ENCODE measurements at regions not wholly inside any gene's neighbourhood (a gene's known extent, or its start where the extent isn't known, plus 50 kb on each side); places are given as distances from the start of the nearest gene placed in this dataset.
"Not testable (repeated sequence)": the region's sequence is repeated elsewhere in the genome, so short reads cannot be mapped to it uniquely, and the experiment has no call there.

GRCh38 chr15:20246624-20247023 is 295.0 kb downstream of the GOLGA6L6 start:
- not testable (repeated sequence) for H3K4me3 Mint-ChIP-seq; H3K27ac Mint-ChIP-seq; H3K27me3 Mint-ChIP-seq; H3K36me3 Mint-ChIP-seq (ENCODE audit: low read depth); H3K4me1 Mint-ChIP-seq; H3K9me3 Mint-ChIP-seq; ATAC-seq (replicated peaks)

DNA sequence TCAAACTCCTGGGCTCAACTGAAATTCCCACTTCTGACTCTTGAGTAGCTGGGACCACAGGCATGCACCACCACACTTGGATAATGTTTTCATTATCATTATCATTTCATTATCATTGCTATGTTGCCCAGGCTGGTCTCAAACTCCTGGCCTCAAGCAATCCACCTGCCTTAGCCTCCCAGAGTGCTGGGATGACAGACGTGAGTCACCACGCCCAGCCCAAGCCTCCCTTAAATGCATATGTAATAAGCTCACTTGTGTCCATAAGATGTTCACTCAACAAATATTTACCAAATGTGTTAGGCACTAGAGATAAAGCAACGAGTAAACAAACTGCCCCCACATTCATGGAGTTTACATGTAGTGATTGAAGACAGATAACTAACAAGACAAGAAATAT is 295.7 kb downstream of the GOLGA6L6 start:
- not testable (repeated sequence) for ATAC-seq (replicated peaks); H3K27ac Mint-ChIP-seq; H3K27me3 Mint-ChIP-seq; H3K9me3 Mint-ChIP-seq; H3K36me3 Mint-ChIP-seq (ENCODE audit: low read depth); H3K4me1 Mint-ChIP-seq; H3K4me3 Mint-ChIP-seq

- not testable (repeated sequence) for H3K36me3 Mint-ChIP-seq (ENCODE audit: low read depth); H3K4me1 Mint-ChIP-seq; H3K9me3 Mint-ChIP-seq; H3K27me3 Mint-ChIP-seq; ATAC-seq (replicated peaks); H3K4me3 Mint-ChIP-seq; H3K27ac Mint-ChIP-seq
Observed at GRCh38 chr15:20244792-20245191, 296.8 kb downstream of the GOLGA6L6 start.

DNA sequence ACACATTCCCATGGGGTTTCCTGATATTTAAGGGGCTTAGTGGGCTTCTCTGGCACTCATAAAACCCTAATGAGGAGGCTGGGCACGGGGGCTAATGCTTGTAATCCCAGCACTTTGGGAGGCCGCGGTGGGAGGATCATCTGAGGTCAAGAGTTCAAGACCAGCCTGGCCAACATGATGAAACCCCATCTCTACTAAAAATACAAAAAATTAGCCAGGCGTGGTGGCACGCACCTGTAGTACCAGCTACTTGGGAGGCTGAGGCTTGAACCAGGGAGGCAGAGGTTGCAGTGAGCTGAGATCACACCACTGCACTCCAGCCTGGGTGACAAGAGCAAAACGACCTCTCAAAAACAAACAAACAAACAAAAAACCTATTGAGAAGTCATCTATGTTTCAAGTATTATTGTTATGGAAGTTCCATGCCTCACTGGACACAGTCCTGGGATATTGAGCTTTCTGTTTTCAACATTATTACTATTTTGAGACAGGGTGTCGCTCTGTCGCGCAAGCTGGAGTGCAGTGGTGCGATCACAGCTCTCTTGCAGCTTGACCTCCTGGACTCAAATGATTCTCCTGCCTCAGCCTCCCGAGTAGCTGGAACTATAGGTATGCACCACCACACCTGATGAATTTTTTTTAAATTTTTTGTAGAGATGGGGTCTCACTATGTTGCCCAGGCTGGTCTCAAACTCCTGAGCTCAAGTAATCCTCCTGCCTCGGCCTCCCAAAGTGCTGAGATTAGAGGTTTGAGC is 297.9 kb downstream of the GOLGA6L6 start:
- not testable (repeated sequence) for H3K9me3 Mint-ChIP-seq; ATAC-seq (replicated peaks); H3K27me3 Mint-ChIP-seq; H3K4me3 Mint-ChIP-seq; H3K4me1 Mint-ChIP-seq; H3K27ac Mint-ChIP-seq; H3K36me3 Mint-ChIP-seq (ENCODE audit: low read depth)

GRCh38 chr15:20240366-20240917 is 301.2 kb downstream of the GOLGA6L6 start:
- H3K4me1 Mint-ChIP-seq; H3K4me3 Mint-ChIP-seq; H3K27ac Mint-ChIP-seq; H3K27me3 Mint-ChIP-seq; H3K9me3 Mint-ChIP-seq; ATAC-seq (replicated peaks); H3K36me3 Mint-ChIP-seq (ENCODE audit: low read depth): not testable (repeated sequence)

DNA sequence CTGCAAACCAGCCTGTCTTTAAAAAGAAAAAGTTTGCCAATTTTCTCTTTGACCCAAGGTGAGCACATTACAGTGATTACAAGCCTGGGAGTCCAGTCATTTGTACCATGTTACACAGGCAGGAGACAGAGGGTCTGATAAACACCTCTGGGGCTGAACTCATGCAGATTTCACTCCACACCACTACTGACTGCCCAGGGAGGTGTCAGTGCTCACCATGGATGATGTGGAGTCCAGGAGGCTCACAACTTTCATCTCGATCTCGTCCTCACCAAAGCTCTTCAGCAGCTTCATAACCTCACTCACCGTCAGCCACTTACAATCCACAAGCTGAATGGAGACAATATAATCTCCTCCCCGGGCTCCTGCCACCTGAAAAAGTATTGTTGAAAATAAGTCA is 302.4 kb downstream of the GOLGA6L6 start:
- not testable (repeated sequence) for H3K4me1 Mint-ChIP-seq; ATAC-seq (replicated peaks); H3K27me3 Mint-ChIP-seq; H3K36me3 Mint-ChIP-seq (ENCODE audit: low read depth); H3K27ac Mint-ChIP-seq; H3K4me3 Mint-ChIP-seq; H3K9me3 Mint-ChIP-seq

DNA sequence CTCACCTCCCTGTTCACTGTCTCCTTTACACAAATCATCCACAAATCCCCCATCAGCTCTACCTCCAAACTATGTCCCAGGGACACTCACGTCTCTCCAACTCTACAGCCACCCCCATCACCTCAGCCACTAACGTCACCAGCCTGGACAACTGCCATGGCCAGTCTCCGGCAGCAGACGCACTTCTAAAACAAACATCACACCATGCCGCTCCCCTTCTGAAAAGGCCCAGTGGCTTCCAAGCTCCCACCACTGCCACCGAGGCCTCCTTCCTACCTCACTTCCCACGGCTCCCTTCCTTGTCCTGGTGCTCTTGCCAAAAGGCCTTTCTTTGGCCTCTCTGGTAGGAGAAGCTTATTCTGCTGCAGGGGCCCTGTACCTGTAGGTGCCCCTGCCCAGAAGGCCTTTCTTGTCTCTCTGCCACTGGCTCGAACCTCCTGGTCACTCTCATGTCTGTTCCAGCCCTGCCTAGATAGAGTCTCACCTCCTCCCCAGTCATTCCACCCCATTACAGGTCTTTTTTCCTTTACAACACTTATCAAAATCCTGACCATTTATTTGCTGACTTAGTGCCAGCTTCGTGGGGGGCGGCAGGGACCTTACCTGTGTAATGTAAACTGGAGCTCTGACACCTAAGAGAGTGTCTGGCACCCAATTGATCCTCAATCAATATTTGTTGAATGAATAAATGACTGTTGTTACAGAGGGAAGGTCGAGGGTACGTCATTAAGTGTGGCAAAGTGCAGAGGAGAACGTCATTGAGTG is 304.2 kb downstream of the GOLGA6L6 start:
- not testable (repeated sequence) for ATAC-seq (replicated peaks); H3K27me3 Mint-ChIP-seq; H3K9me3 Mint-ChIP-seq; H3K4me3 Mint-ChIP-seq; H3K4me1 Mint-ChIP-seq; H3K27ac Mint-ChIP-seq; H3K36me3 Mint-ChIP-seq (ENCODE audit: low read depth)

- ATAC-seq (replicated peaks); H3K9me3 Mint-ChIP-seq; H3K36me3 Mint-ChIP-seq (ENCODE audit: low read depth); H3K4me3 Mint-ChIP-seq; H3K4me1 Mint-ChIP-seq; H3K27ac Mint-ChIP-seq; H3K27me3 Mint-ChIP-seq: not testable (repeated sequence)
Observed at GRCh38 chr15:20235728-20236127, 305.9 kb downstream of the GOLGA6L6 start.

DNA sequence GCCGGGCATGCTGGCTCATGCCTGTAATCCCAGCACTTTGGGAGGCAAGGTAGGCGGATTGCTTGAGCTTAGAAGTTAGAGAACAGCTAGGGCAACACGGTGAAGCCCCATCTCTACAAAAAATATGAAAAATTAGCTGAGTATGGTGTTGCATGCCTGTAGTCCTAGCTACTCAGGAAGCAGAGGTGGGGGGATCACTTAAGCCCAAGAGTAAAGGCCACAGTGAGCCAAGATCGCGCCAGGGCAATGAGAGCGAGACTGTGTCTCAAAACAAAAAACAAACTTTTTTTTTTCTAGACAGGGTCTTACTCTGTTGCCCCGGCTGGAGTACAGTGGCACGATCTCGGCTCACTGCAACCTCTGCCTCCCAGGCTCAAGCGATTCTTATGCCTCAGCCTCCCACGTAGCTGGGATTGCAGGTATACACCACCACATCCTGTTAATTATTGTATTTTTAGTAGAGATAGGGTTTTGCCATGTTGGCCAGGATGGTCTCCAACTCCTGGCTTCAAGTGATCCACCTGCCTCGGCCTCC is 307.5 kb downstream of the GOLGA6L6 start:
- not testable (repeated sequence) for H3K4me1 Mint-ChIP-seq; H3K27me3 Mint-ChIP-seq; H3K27ac Mint-ChIP-seq; H3K36me3 Mint-ChIP-seq (ENCODE audit: low read depth); ATAC-seq (replicated peaks); H3K4me3 Mint-ChIP-seq; H3K9me3 Mint-ChIP-seq

GRCh38 chr15:20232457-20232856 is 309.1 kb downstream of the GOLGA6L6 start:
- H3K9me3 Mint-ChIP-seq; H3K27me3 Mint-ChIP-seq; H3K36me3 Mint-ChIP-seq (ENCODE audit: low read depth); ATAC-seq (replicated peaks); H3K4me1 Mint-ChIP-seq; H3K4me3 Mint-ChIP-seq; H3K27ac Mint-ChIP-seq: not testable (repeated sequence)

DNA sequence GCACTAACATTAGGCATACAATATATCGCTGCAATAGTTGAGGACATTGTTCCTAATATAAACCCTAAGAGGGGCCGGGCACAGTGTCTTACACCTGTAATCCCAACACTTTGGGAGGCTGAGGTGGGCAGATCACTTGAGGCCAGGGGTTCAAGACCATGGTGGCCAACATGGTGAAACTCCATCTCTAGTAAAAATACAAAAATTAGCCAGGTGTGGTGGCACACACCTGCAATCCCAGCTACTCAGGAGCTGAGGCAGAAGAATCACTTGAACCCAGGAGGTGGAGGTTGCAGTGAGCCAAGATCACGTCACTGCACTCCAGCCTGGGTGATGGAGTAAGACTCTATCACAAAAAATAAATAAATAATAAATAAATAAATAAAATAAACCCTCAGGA is 310.9 kb downstream of the GOLGA6L6 start:
- H3K36me3 Mint-ChIP-seq (ENCODE audit: low read depth); ATAC-seq (replicated peaks); H3K4me1 Mint-ChIP-seq; H3K27me3 Mint-ChIP-seq; H3K9me3 Mint-ChIP-seq; H3K27ac Mint-ChIP-seq; H3K4me3 Mint-ChIP-seq: not testable (repeated sequence)

DNA sequence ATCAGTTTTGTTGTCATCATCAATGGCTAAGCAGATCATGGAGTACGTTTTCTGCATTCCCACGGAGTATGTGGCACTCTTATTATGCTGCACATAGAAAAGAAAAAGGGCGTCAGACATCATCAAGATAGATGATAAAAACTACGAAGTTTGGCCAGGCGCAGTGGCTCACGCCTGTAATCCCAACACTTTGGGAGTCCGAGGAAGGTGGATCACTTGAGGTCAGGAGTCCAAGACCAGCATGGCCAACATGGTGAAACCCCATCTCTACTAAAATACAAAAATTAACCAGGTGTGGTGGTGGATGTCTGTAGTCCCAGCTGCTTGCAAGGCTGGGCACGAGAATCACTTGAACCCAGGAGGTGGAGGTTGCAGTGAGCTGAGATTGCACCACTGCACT is 312.8 kb downstream of the GOLGA6L6 start:
- not testable (repeated sequence) for H3K27me3 Mint-ChIP-seq; H3K9me3 Mint-ChIP-seq; H3K27ac Mint-ChIP-seq; H3K4me3 Mint-ChIP-seq; ATAC-seq (replicated peaks); H3K4me1 Mint-ChIP-seq; H3K36me3 Mint-ChIP-seq (ENCODE audit: low read depth)

DNA sequence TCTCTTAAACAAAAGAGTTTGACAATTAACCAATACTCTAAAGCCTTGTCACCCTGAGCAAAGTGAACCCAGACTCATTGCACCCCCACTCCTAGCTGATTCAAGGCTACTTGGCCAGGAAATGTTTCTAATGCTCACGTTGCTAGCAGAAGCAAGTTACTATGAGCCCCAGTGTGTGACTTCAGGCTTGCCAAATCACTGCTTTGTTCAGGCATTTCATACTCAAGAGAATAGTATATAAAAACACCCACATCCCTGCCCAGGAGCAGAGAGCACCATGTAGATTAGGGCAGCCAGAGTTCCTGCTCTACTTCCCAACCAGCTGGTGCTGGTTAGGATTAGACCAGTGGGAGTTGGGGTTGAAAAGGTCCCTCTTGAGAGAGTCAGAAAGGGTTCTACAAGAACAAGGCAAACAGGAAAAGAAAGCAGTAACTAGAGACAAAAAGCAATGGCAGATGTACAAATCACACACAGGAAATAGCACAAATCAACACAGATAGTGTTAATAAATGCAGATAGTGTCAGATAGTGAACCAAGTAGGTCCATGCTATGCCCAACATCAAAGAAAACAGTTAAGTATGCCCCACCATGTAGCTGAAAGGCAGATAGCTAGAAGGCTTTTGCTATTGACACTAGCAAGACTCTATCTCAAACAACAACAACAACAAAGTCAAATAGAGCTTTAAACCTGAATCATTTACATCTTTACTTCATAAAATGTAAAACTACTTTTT is 314.3 kb downstream of the GOLGA6L6 start:
- not testable (repeated sequence) for H3K36me3 Mint-ChIP-seq (ENCODE audit: low read depth); H3K4me3 Mint-ChIP-seq; H3K9me3 Mint-ChIP-seq; H3K4me1 Mint-ChIP-seq; H3K27me3 Mint-ChIP-seq; H3K27ac Mint-ChIP-seq; ATAC-seq (replicated peaks)

DNA sequence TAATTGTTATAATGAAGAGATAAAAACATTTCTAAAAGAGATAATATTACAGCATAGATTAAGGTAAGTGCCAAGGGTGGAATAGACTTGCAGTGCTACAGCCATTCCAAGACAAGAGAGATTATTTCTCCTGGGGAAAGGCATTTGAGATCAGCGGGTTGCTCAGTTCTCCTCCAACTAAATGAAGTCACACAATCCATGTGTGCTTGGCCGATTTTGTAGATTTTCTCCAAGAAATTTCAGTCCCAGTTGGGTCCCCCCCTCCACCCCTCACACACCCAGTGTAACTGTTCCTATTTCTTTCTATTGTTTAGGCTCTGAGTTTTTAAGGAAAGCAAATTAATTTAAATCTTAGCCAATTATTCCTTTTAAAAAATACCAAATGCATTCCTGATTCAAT is 315.1 kb downstream of the GOLGA6L6 start:
- not testable (repeated sequence) for H3K27me3 Mint-ChIP-seq; H3K36me3 Mint-ChIP-seq (ENCODE audit: low read depth); H3K4me1 Mint-ChIP-seq; H3K4me3 Mint-ChIP-seq; ATAC-seq (replicated peaks); H3K9me3 Mint-ChIP-seq; H3K27ac Mint-ChIP-seq

GRCh38 chr15:20221063-20221462 is 320.5 kb downstream of the GOLGA6L6 start:
- ATAC-seq (replicated peaks): peak; percentile 46
- H3K27me3 Mint-ChIP-seq; H3K9me3 Mint-ChIP-seq; H3K36me3 Mint-ChIP-seq (ENCODE audit: low read depth); H3K4me3 Mint-ChIP-seq; H3K4me1 Mint-ChIP-seq; H3K27ac Mint-ChIP-seq: not testable (repeated sequence)
